Posterior vena cava (tissue), 2 donors: ENCODE measurements at regions not wholly inside any gene's neighbourhood (a gene's known extent, or its start where the extent isn't known, plus 50 kb on each side); places are given as distances from the start of the nearest gene placed in this dataset.

Experiments used
- DNase-seq: peaks from one replicate; pipeline ENCODE4 v3.0.0-alpha.2; 2020; ENCODE audit warnings: low spot score
- intact Hi-C, 2 donors: fragments of 100-400 bp; cut with DNase I; formaldehyde crosslinking; loops; one replicate each; pipeline versions ENCODE4 v1.14.1 to v1.14.2; 2022 to 2023
- donor health status: DM: yes; HTN: yes; CAD: no.
- donor health status: DM: yes; HTN: yes; CAD: no.

GRCh38 chr1:222138095-222138494 lies 396.2 kb upstream of the DUSP10 start:
- no peak for DNase-seq
- intact Hi-C loops: no loop called here

DNA sequence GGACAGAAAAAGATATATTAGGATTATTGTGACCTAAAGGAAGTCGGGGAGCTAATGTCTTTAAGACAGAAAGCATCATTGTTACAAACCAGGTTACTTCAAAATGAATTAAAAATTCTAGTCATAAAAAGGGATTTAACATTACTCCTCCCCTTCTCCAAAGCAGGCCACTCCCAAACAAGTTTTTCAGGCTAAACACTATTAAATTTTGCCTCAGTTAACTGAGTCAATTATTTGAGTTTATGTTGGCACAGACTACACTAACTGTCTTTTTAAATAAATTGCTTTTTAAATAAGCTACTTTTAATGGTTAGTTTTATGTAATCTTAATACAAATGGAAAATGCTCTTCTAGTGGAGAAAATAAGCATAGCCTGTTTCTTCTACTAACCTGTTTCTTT lies 395.0 kb upstream of the DUSP10 start:
- intact Hi-C loops: no loop called here
- DNase-seq: no peak

DNA sequence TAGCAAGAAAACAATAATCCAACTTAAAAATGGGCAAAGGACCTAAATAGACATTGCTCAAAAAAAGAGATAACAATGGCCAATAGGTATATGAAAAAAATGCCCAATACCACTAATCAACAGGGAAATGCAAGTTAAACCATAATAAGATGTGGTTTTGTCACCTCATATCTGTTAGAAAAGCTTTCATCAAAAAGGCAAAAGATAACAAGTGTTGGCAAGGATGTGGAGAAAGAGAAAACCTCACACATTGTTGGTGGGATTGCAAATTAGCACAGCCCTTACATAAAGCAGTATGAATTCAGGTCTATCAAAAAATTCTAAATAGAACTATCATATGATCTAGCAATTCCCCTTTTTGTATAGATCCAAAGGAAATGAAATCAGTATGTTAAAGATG lies 387.2 kb upstream of the DUSP10 start:
- intact Hi-C loops: no loop called here
- no peak for DNase-seq

- intact Hi-C loops: no loop called here
- DNase-seq: no peak
Observed at GRCh38 chr1:222127526-222128152, 385.8 kb upstream of the DUSP10 start.

- no peak for DNase-seq
- intact Hi-C loops: no loop called here
Observed at GRCh38 chr1:222127096-222127495, 385.2 kb upstream of the DUSP10 start.

- intact Hi-C loops: no loop called here
Observed at GRCh38 chr1:222126052-222126451, 384.2 kb upstream of the DUSP10 start.

GRCh38 chr1:222124602-222125001 lies 382.7 kb upstream of the DUSP10 start:
- intact Hi-C loops: no loop called here
- DNase-seq: no peak

More at GRCh38 chr1:222126052-222126451, 384.2 kb upstream of the DUSP10 start:
- no peak for DNase-seq

- DNase-seq: no peak
- intact Hi-C loops: no loop called here
Observed at GRCh38 chr1:222123111-222123510, 381.2 kb upstream of the DUSP10 start.

GRCh38 chr1:222117809-222118208 lies 375.9 kb upstream of the DUSP10 start:
- no peak for DNase-seq
- intact Hi-C loops: no loop called here

DNA sequence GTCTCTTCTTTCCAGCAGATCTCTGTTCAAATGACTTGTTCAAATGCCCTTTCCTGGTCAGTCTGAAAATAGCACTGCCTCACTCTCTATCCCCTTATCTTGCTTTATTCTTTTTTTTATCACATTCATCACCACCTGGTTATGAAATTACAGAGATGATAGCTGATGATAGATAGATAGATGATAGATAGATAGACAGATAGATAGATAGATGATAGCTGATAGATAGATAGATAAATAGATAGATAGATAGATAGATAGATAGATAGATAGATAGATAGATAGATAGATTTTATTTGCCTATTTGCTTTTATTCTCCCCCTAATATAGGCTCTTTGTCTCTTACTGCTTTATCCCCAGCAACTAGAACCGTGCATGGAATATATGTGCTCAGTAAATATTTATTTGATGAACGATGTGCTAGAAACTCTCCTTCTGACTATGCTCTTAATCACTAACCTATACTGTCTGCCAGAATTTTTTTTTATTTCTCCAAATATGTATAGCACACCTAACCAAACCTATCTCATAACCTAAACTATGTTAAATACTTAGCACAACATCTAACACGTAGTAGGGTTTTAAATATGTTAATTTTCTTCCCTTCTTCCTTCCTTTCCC lies 372.8 kb upstream of the DUSP10 start:
- DNase-seq: no peak
- intact Hi-C loops: no loop called here

- intact Hi-C loops: no loop called here
- no peak for DNase-seq
Observed at GRCh38 chr1:222109836-222110235, 367.9 kb upstream of the DUSP10 start.

GRCh38 chr1:222107975-222108374 lies 366.1 kb upstream of the DUSP10 start:
- intact Hi-C loops: no loop called here
- DNase-seq: no peak

DNA sequence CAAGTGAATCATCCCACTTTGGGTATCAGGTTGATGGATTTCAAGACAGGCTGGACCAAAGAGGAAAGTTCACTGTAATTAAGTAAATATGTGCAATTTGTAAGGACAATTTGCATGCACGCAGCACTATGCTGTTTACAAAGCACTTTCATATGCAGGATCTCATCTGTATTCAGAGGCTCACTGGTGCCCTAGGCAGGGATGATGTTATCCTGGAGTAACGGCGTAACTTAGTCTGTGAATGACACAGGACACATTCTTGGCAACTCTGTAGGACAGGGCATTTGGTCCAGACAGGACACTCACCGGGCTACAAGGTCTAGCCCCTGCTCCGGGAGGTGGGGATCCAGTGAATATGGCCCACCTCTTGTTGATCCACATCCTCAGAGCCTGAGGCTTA lies 365.4 kb upstream of the DUSP10 start:
- DNase-seq: no peak
- intact Hi-C loops: no loop called here

DNA sequence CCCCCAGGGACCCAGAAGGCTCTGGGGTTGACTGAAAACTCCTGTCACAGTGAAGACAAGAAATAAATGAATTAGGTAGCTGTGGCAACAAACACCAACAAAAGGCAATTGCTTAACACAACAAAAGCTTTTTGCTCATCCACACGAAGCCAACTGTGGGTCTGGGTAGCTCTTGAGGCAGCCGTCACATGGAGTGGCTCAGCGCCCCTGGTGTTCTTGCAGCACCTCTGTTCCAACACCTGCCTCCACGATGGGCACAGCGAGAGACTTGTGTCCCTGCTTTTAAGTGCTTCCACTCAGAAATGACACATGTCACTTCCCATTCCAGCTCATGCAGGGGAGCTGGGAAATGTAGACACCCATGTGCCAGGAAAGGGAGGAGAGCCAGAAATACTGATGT lies 364.5 kb upstream of the DUSP10 start:
- no peak for DNase-seq
- intact Hi-C loops: no loop called here

- intact Hi-C loops: no loop called here
- DNase-seq: no peak
Observed at GRCh38 chr1:222105861-222106260, 364.0 kb upstream of the DUSP10 start.

GRCh38 chr1:222105393-222105737 lies 363.5 kb upstream of the DUSP10 start:
- intact Hi-C loops: no loop called here
- DNase-seq: no peak

DNA sequence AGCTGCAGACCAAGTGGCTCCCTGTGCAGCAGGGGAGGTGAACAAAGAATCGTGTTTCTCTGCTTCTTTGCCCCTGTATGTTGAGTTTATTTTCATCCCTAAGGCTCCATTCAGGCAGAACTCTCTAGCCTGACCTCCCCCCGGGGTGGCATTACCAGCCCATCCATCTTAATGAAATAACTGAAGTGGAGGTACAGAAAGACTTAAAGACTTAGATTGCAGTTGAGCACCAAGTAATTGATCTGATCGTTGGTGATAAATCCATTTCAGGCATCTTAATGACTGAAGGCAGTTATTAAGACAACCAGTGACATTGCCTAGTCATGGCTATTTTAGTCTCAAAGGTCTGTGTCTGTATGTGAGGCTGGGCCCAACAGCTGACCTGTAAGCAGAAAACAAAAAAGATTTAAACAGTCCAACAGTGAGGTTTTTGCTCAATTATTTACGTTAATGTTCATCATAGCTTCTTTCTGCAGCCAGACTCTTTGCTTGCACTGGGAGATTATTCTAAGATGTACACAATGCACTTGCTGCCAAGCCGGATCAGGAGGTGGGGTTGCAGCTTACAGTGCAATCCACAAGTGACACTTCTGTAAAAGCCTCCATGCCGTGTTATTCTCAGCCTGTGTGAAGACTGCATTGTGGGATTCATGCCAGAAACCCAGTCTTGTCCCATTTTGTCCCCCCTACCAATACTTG lies 363.0 kb upstream of the DUSP10 start:
- no peak for DNase-seq
- intact Hi-C loops: no loop called here

GRCh38 chr1:222104097-222104496 lies 362.2 kb upstream of the DUSP10 start:
- DNase-seq: no peak
- intact Hi-C loops: no loop called here

DNA sequence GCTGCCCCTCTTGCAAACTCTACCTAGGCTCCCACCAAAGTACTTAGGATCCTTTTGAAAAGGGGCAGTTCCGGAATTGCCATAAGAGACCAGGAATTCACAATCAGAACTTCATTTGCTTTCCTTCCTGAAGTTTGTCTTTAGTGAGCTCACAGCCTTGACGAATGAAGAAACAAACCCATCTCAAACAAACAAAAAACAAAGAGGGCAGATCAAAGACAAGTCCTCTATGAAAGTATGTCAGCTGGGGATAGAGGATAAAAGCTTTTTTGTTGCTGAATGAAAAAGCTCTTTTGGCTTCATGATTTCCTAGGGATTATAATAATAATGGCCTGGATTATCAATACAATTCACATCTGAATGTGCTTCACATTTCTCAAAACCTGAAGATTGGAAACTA lies 357.9 kb upstream of the DUSP10 start:
- no peak for DNase-seq
- intact Hi-C loops: no loop called here

GRCh38 chr1:222098404-222098803 lies 356.5 kb upstream of the DUSP10 start:
- no peak for DNase-seq
- intact Hi-C loops: no loop called here

- intact Hi-C loops: no loop called here
- no peak for DNase-seq
Observed at GRCh38 chr1:222097588-222097987, 355.7 kb upstream of the DUSP10 start.
